DMS114 treated with DMSO at 0.1 percent for 48 hours (cell line): ENCODE measurements at regions not wholly inside any gene's neighbourhood (a gene's known extent, or its start where the extent isn't known, plus 50 kb on each side); places are given as distances from the start of the nearest gene placed in this dataset.
"Not testable (repeated sequence)": the region's sequence is repeated elsewhere in the genome, so short reads cannot be mapped to it uniquely, and the experiment has no call there.

Experiments used
- DNase-seq: peaks from one replicate; lab custom pipeline; 2025; ENCODE audit not compliant: unreplicated experiment; lab: John Stamatoyannopoulos, UW

DNA sequence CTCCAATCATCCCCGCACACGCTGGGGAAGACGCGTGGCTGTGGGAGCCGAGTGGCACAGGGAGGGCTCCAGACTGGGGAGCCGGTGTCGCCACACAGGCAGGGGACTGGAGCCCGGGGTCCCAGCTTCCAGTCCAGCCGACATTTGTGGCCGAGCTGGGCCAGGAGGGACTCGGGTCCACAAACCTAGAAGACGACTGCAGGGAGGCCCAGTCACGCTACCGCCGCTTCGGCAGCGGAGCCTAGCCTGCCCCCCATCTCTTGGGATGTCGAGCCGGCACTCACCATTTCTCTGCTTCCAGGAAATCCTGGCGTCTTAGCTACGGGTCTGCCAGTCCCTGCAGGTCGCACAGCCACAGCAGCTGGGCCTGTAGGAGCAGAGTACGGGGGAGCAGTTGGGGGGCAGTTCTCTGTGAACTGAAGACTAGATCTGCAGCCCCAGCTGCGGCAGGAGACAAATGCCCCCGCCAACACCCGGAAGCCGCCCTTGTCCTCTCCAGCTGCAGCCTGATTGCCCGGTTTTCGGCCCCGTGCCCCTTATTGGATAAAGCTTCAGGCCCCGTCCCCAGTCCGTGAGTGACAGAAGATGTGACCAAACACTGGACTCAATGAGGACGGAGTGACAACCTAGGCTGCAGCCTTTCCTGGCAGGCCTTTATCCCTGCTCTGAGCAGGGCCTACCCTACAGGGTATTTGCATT lies 270.7 kb downstream of the ZNF33B start:
- DNase-seq, result peak; percentile 95

DNA sequence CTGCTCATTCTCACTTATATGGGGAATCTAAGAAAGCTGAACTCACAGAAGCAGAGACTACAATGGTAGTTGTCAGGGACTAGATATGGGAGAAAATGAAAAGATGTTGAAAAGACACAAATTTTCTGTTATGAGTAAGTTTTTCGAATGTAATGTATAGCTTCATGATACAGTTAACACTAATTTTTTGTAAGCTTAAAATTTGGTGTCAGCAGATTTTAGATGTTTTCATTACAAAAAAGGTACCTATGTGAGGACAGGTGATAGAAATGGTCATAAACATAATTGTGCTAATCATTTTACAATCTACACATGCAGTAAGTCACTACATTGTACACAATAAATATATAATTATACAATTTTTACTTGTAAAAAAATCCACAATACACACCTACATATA lies 286.6 kb downstream of the ZNF33B start:
- DNase-seq, result no peak

DNA sequence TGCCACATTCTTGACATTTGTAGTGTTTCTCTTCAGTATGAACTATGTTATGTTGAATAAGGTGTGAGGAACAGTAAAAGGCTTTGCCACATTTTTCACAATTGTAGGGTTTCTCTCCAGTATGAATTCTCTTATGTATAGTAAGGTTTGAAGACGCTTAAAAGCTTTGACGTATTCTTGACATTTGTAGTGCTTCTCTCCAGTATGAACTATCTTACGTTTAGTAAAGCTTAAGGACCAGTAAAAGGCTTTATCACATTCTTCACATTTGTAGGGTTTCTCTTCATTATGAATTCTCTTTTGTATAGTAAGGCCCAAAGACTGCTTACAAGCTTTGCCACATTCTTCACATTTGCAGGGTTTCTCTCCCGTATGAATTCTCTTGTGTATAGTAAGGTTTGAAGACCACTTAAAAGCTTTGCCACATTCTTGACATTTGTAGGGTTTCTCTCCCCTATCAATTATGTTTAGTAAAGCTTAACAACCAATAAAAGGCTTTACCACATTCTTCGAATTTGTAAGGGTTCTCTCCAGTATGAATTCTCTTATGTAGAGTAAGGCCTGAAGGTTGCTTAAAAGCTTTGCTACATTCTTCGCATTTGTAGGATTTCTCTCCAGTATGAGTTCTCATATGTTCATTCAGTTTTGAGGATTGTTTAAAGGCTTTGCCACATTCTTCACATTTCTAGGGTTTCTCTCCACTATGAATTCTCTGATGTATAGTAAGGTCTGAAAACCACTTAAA lies 301.6 kb downstream of the ZNF33B start:
- not testable (repeated sequence) for DNase-seq

DNA sequence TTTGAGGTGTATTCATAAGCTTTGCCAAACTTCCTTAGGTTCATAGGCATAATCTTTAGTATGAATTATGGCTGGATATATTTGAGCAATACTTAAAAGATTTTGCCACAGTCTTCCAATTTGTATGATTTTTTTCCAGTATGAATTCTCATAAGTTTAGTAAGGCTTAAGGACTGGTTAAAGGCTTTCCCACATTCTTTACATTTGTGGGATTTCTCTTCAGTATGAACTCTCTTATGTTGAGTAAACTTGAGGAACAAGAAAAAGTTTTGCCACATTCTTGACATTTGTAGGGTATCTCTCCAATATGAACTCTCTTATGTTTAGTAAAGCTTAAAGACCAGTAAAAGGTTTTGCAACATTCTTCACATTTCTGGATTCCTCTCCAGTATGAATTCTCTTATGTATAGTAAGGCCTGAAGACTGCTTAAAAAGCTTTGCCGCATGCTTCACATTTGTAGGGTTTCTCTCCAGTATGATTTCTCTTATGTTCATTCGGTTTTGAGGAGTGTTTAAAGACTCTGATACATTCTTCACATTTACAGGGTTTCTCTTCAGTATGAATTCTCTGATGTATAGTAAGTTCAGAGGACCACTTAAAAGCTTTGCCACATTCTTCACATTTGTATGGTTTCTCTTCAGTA lies 302.6 kb downstream of the ZNF33B start:
- DNase-seq, result not testable (repeated sequence)

DNA sequence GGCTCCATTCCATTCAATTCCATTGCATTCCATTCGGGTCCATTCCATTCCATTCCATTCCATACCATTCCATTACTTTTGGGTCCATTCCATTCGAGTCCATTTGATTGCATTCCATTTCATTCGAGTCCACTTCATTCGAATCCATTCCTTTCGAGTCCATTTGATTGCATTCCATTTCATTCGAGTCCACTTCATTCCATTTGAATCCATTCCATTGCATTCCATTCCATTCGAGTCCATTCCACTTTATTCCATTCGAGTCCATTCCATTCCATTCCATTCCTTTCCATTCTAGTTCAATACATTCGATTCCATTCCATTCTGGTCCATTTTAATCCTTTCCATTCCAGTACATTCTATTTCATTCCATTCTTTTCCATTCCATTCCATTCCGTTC lies 334.0 kb downstream of the ZNF33B start:
- DNase-seq, result no peak

- DNase-seq, result not testable (repeated sequence)
Observed at GRCh38 chr10:42281896-42282295, 356.5 kb downstream of the ZNF33B start.

DNA sequence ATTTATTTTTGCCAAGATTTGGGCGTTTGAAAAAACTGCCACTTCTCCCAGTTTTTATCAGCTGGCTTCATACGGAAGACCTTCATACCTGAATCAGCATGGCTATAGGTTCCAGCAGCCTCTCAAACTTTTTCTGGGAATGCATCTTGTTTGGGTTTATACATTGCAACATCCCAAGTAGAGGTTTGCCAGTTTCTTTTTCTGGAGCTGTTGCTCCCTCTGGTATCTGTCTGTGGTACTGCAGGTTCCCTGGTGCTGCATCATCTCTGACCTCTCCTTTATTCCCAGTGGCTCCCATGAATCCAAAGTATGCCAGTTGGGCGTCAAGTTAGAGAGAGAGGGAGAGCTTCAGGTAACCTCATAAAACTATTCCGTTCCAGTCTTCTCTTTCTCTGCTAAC lies 368.6 kb downstream of the ZNF33B start:
- DNase-seq, result not testable (repeated sequence)

- DNase-seq, result not testable (repeated sequence)
Observed at GRCh38 chr10:42263259-42263658, 375.1 kb downstream of the ZNF33B start.

GRCh38 chr10:42243002-42243401 lies 395.4 kb downstream of the ZNF33B start:
- DNase-seq, result not testable (repeated sequence)

- DNase-seq, result no peak
Observed at GRCh38 chr10:42242135-42242805, 396.1 kb downstream of the ZNF33B start.

GRCh38 chr10:42236401-42236800 lies 402.0 kb downstream of the ZNF33B start:
- not testable (repeated sequence) for DNase-seq

DNA sequence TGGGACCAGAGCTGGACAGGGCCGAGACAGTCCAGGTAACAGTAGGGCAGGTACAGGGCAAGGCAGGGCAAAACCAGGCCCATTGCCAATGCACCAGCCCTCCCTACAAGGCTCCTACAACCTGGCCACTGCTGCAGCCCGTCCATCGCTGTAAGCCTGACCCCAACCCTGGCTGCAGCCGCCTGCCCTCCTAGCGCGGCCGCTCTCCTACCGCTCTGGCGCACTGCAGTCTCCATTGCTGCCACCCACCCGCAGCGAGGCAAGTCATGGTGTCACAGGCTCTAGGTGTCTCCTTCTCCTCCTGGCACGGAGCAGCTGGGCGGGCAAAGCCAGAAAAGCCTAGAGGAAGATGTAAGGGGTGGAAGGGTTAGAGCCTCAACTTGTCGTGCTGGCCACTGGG lies 402.6 kb downstream of the ZNF33B start:
- DNase-seq, result not testable (repeated sequence)

- DNase-seq, result not testable (repeated sequence)
Observed at GRCh38 chr10:42235241-42235640, 403.1 kb downstream of the ZNF33B start.

GRCh38 chr10:42234506-42234905 lies 403.9 kb downstream of the ZNF33B start:
- not testable (repeated sequence) for DNase-seq

DNA sequence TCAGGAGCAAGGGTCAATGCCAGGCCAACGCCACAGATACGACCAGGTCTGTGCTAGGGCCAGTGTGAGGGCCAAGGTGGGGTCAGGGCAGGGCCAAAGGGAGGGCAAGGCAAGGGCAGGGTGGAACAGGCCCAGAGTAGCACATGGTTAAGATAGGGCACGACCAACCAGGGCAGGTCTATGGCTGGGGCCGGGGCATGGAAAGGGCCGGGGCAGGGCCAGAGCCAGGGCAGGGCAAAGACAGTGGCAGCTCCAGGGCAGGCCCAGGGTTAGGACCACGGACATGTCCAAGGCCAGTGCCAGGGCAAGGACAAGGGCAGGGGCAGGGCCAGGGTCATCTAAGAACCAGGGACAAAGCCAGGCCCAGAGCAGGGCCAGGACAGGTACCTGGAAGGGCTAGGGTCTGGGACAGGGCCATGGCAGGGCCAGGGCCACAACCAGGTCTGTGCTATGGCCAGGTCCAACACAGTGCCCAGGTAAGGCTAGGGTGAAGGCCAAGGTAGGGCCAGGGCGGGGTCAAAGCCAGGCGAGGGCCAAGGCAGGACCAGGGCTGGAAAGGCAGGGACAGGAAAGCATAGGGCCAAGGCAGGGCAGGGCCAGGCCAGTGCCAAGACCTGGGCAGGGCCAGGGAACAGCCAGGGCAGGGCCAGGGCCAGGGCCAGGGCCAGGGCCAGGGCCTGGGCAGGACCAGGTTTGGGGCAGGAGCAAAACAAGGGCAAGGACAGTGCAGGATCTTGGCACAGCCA lies 404.7 kb downstream of the ZNF33B start:
- not testable (repeated sequence) for DNase-seq

DNA sequence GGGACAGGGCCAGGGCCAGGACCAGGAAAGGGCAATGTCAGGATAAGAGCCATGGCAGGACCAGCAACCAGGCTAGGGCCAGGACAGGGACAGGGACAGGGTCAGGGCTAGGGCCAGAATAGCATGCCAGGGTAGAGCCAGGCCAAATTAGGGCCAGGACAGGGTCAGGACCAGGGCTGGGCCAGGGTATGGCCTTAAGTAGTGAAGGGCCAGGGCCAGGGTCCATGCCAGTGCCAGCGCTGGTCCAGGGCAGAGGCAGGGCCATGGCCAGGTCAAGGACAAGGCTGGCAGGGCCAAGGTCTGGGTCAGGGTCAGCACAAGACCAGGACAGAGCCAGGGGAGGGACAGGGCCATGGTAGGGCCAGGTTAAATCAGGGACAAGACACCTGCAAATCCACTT lies 405.4 kb downstream of the ZNF33B start:
- not testable (repeated sequence) for DNase-seq

DNA sequence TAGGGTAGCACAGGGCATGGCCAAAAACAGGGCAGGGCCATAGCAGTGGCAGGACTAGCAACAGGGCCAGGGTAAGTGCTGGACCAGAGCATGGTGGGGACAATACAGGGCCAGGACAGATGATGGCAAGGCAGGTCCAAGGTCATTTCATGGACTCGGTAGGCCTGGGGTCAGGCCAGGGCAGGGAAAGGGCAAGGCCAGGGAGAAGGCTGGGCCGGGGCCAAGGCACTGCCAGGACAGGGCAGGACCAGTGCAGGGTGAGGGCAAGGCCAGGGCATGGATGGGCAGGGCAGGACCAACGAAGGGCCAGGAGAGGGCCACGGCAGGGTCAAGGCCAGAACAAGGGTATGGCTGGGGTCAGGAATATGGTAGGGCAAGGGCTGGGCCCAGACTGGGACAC lies 407.6 kb downstream of the ZNF33B start:
- not testable (repeated sequence) for DNase-seq

- not testable (repeated sequence) for DNase-seq
Observed at GRCh38 chr10:42230115-42230514, 408.3 kb downstream of the ZNF33B start.

GRCh38 chr10:42227859-42228258 lies 410.5 kb downstream of the ZNF33B start:
- DNase-seq, result not testable (repeated sequence)

DNA sequence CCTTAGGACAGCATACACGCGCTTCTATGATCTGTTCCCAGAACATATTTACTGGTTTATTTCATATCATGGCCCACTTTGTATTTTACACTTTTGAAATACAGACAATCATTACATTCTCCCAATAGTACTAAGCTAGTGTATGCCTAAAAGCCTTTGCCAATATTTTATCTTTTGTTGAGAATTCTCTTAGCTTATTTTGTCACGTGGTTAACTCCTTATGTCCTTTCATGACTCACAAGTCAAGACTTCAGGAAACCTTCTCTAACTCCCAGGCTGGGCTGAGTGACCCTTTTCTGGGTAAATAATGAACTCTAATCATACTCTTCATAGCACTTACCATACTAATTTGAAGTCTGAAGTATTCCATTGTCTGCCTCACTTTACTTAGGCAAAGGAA lies 444.8 kb downstream of the ZNF33B start:
- not testable (repeated sequence) for DNase-seq

DNA sequence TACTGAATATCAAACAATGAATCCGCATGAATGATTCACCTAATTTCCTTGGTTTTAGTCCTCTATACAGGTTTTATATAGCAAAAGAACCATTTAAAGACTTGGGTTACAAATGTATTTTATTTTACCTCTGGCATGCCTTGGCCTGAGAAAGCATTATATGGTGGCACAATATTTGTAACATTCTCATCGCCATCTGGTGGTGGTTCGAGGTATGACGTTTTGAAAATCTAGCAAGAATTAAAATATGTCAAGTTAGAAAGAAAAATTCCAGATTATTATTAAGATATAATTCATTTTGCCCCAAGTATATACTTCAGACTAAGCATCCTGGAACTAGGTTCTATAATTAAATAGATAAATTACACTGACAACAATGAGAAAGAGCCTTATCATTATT lies 445.9 kb downstream of the ZNF33B start:
- not testable (repeated sequence) for DNase-seq
